Muscle of leg (tissue), 3 donors: ENCODE measurements at regions not wholly inside any gene's neighbourhood (a gene's known extent, or its start where the extent isn't known, plus 50 kb on each side); places are given as distances from the start of the nearest gene placed in this dataset.

ENCODE experiments used
- DNase-seq: peaks from one replicate; pipeline ENCODE4 v3.0.0; 2013
- H3K27ac ChIP-seq: one replicate; pipeline ENCODE4 v1.5.1; 2013; ENCODE audit warnings: mild to moderate bottlenecking, low read length, control low read depth
- H3K27me3 ChIP-seq: one replicate; pipeline ENCODE4 v1.6.1; 2013; ENCODE audit warnings: low read length; ENCODE audit not compliant: control insufficient read depth, insufficient read depth
- H3K36me3 ChIP-seq: one replicate; pipeline ENCODE4 v1.6.1; 2013; ENCODE audit warnings: low read length; ENCODE audit not compliant: control insufficient read depth, insufficient read depth
- H3K4me1 ChIP-seq: one replicate; pipeline ENCODE4 v1.6.1; 2013; ENCODE audit warnings: low read length; ENCODE audit not compliant: control insufficient read depth, insufficient read depth
- H3K4me3 ChIP-seq: one replicate; pipeline ENCODE4 v1.5.1; 2013; ENCODE audit warnings: low read length, control low read depth
- H3K9me3 ChIP-seq: replicated peaks from 2 replicates; pipeline ENCODE4 v1.6.1; 2013; ENCODE audit warnings: low read depth, low read length; ENCODE audit not compliant: control insufficient read depth
- WGBS: methylation state at CpG from one replicate; pipeline ENCODE4 v1.1.5; 2013; ENCODE audit warnings: missing lambda C conversion rate; ENCODE audit not compliant: insufficient coverage; 5-methylcytosine and 5-hydroxymethylcytosine counted together

- Histone ChIP-seq H3K4me3 (no peak overlapping the region), H3K27me3 (no peaks in the 10 kb centered on the region), H3K4me1 (peaks cover 2% of the 10 kb centered on the region), H3K36me3 (no peaks in the 10 kb centered on the region), H3K9me3 (no peaks in the 10 kb centered on the region), H3K27ac (no peak overlapping the region)
- WGBS: 100% methylated on average over 2 of the region's 2 CpGs
- no peak for DNase-seq
Measured at GRCh38 chr4:10979032-10979431, 294.5 kb upstream of the CLNK start.

GRCh38 chr4:10977534-10977933, 293.0 kb upstream of the CLNK start:
- Histone ChIP-seq H3K4me3 (no peak overlapping the region), H3K4me1 (no peaks in the 10 kb centered on the region), H3K36me3 (no peaks in the 10 kb centered on the region), H3K9me3 (no peaks in the 10 kb centered on the region), H3K27ac (no peak overlapping the region), H3K27me3 (no peaks in the 10 kb centered on the region)
- WGBS: 81% methylated on average over 2 of the region's 2 CpGs
- DNase-seq: no peak

- no peak for DNase-seq
- WGBS: no CpG with 5 or more reads among the region's 9 CpGs
- no peak overlapping the region for H3K27ac ChIP-seq
- no peaks in the 10 kb centered on the region for H3K27me3 ChIP-seq
- H3K36me3 ChIP-seq: no peaks in the 10 kb centered on the region
- H3K4me1 ChIP-seq: no peaks in the 10 kb centered on the region
- H3K4me3 ChIP-seq: no peak overlapping the region
- no peaks in the 10 kb centered on the region for H3K9me3 ChIP-seq
Measured at GRCh38 chr4:10974371-10974770, 289.8 kb upstream of the CLNK start.

- H3K27me3 ChIP-seq: no peaks in the 10 kb centered on the region
- H3K4me3 ChIP-seq: no peak overlapping the region
- H3K36me3 ChIP-seq: no peaks in the 10 kb centered on the region
- no peaks in the 10 kb centered on the region for H3K9me3 ChIP-seq
- no peak overlapping the region for H3K27ac ChIP-seq
- WGBS: no CpG with 5 or more reads among the region's 3 CpGs
- no peak for DNase-seq
- H3K4me1 ChIP-seq: no peaks in the 10 kb centered on the region
Measured at GRCh38 chr4:10973686-10974085, 289.1 kb upstream of the CLNK start.

GRCh38 chr4:10971800-10972401, 287.3 kb upstream of the CLNK start:
- no peaks in the 10 kb centered on the region for H3K36me3 ChIP-seq
- no peak for DNase-seq
- no peak overlapping the region for H3K4me3 ChIP-seq
- 75% methylated on average over 1 of the region's 4 CpGs for WGBS
- H3K27ac ChIP-seq: no peak overlapping the region
- H3K4me1 ChIP-seq: no peaks in the 10 kb centered on the region
- H3K27me3 ChIP-seq: no peaks in the 10 kb centered on the region
- no peaks in the 10 kb centered on the region for H3K9me3 ChIP-seq

- no peak overlapping the region for H3K4me3 ChIP-seq
- 20% methylated on average over 1 of the region's 5 CpGs for WGBS
- peak; percentile 22 for DNase-seq
- no peaks in the 10 kb centered on the region for H3K9me3 ChIP-seq
- H3K4me1 ChIP-seq: peaks cover 6% of the 10 kb centered on the region
- H3K27me3 ChIP-seq: no peaks in the 10 kb centered on the region
- H3K36me3 ChIP-seq: no peaks in the 10 kb centered on the region
- no peak overlapping the region for H3K27ac ChIP-seq
Measured at GRCh38 chr4:10965196-10965595, 280.6 kb upstream of the CLNK start.

GRCh38 chr4:10963958-10964703, 279.6 kb upstream of the CLNK start:
- no peak overlapping the region for H3K27ac ChIP-seq
- no peak for DNase-seq
- no peaks in the 10 kb centered on the region for H3K9me3 ChIP-seq
- H3K4me3 ChIP-seq: no peak overlapping the region
- WGBS: 54% methylated on average over 7 of the region's 11 CpGs
- H3K27me3 ChIP-seq: no peaks in the 10 kb centered on the region
- no peaks in the 10 kb centered on the region for H3K36me3 ChIP-seq
- peaks cover 8% of the 10 kb centered on the region for H3K4me1 ChIP-seq

GRCh38 chr4:10963241-10963640, 278.7 kb upstream of the CLNK start:
- DNase-seq: peak; percentile 85
- Histone ChIP-seq H3K36me3 (no peaks in the 10 kb centered on the region), H3K27me3 (no peaks in the 10 kb centered on the region), H3K9me3 (no peaks in the 10 kb centered on the region), H3K4me1 (peaks cover 8% of the 10 kb centered on the region), H3K4me3 (no peak overlapping the region), H3K27ac (peak overlapping the region; percentile 6)
- WGBS: 52% methylated on average over 4 of the region's 5 CpGs

GRCh38 chr4:10962246-10962645, 277.7 kb upstream of the CLNK start:
- DNase-seq: no peak
- H3K4me3 ChIP-seq: no peak overlapping the region
- WGBS: 50% methylated on average over 1 of the region's 1 CpG

GRCh38 chr4:10960389-10960788, 275.8 kb upstream of the CLNK start:
- H3K4me3 ChIP-seq: no peak overlapping the region
- H3K27me3 ChIP-seq: no peaks in the 10 kb centered on the region
- H3K4me1 ChIP-seq: peaks cover 8% of the 10 kb centered on the region
- 61% methylated on average over 3 of the region's 5 CpGs for WGBS
- H3K36me3 ChIP-seq: no peaks in the 10 kb centered on the region
- no peak overlapping the region for H3K27ac ChIP-seq
- no peaks in the 10 kb centered on the region for H3K9me3 ChIP-seq
- no peak for DNase-seq

More at GRCh38 chr4:10962246-10962645, 277.7 kb upstream of the CLNK start:
- no peaks in the 10 kb centered on the region for H3K9me3 ChIP-seq
- H3K27me3 ChIP-seq: no peaks in the 10 kb centered on the region
- H3K4me1 ChIP-seq: peaks cover 8% of the 10 kb centered on the region
- no peak overlapping the region for H3K27ac ChIP-seq
- no peaks in the 10 kb centered on the region for H3K36me3 ChIP-seq
